ENCODE measurements at regions not wholly inside any gene's neighbourhood (a gene's known extent, or its start where the extent isn't known, plus 50 kb on each side); places are given as distances from the start of the nearest gene placed in this dataset.

- TF ChIP-seq, protein P1, sequence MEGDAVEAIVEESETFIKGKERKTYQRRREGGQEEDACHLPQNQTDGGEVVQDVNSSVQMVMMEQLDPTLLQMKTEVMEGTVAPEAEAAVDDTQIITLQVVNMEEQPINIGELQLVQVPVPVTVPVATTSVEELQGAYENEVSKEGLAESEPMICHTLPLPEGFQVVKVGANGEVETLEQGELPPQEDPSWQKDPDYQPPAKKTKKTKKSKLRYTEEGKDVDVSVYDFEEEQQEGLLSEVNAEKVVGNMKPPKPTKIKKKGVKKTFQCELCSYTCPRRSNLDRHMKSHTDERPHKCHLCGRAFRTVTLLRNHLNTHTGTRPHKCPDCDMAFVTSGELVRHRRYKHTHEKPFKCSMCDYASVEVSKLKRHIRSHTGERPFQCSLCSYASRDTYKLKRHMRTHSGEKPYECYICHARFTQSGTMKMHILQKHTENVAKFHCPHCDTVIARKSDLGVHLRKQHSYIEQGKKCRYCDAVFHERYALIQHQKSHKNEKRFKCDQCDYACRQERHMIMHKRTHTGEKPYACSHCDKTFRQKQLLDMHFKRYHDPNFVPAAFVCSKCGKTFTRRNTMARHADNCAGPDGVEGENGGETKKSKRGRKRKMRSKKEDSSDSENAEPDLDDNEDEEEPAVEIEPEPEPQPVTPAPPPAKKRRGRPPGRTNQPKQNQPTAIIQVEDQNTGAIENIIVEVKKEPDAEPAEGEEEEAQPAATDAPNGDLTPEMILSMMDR (IDR thresholded peaks at IDR 0.05) = no peak
- TF ChIP-seq POLR2A (IDR thresholded peaks at IDR 0.05) = no peak
These were observed 153.1 kb upstream of the SORCS1 start for GRCh38 chr10:107317592-107317991.

Data from uterus (tissue), 2 donors.